ENCODE measurements at regions not wholly inside any gene's neighbourhood (a gene's known extent, or its start where the extent isn't known, plus 50 kb on each side); places are given as distances from the start of the nearest gene placed in this dataset.

- no peaks in the 10 kb centered on the region for H3K4me1 ChIP-seq (ENCODE audit: insufficient read depth, low read length)
- no peaks in the 10 kb centered on the region for H4K20me1 ChIP-seq (ENCODE audit: low read length)
- no peak overlapping the region for H3K4me3 ChIP-seq (ENCODE audit: low read length)
- no TSS peak for BruUV-seq (replicated peaks)
- H3K4me2 ChIP-seq (ENCODE audit: low read length) = no peak overlapping the region
- H3K79me2 ChIP-seq (ENCODE audit: low read length) = no peaks in the 10 kb centered on the region
- ATAC-seq (no peak), DNase-seq (no peak)
- intact Hi-C loops (cut with micrococcal nuclease) = no loop called here
- no peak overlapping the region for H3K9ac ChIP-seq (ENCODE audit: low read length)
- H3K36me3 ChIP-seq (ENCODE audit: low read depth, low read length) = no peaks in the 10 kb centered on the region
- no peaks in the 10 kb centered on the region for H3K27me3 ChIP-seq (ENCODE audit: low read length)
- no peaks in the 10 kb centered on the region for H3F3A ChIP-seq (ENCODE audit: low read length, unreplicated experiment)
- no peaks in the 10 kb centered on the region for H3K9me3 ChIP-seq (ENCODE audit: low read length)
- POLR2A ChIA-PET (ENCODE audit: unreplicated experiment) = no interaction called here
- CTCF ChIA-PET = no interaction called here
- TF ChIP-seq EZH2 (IDR thresholded peaks at IDR 0.05; ENCODE audit: low read length, unreplicated experiment) (no peak), CTCF (conservative IDR thresholded peaks at IDR 0.05; ENCODE audit: low read depth, low read length) (no peak), EZH2phosphoT487 (IDR thresholded peaks at IDR 0.05; ENCODE audit: borderline replicate concordance, low read length) (no peak)
- no peak overlapping the region for H2AFZ ChIP-seq (ENCODE audit: low read length)
- no peak overlapping the region for H3K27ac ChIP-seq (ENCODE audit: low read length)
- no peaks in the 10 kb centered on the region for H3K9me2 ChIP-seq (replicated peaks; ENCODE audit: low read length)
These were observed 230.1 kb upstream of the GALNTL6 start for GRCh38 chr4:171582961-171583581.

GRCh38 chr4:171573181-171573580 lies 240.0 kb upstream of the GALNTL6 start:
- intact Hi-C loops (cut with micrococcal nuclease) = no loop called here
- Histone ChIP-seq H3K9me2 (replicated peaks; ENCODE audit: low read length) (no peaks in the 10 kb centered on the region), H3K27me3 (ENCODE audit: low read length) (no peaks in the 10 kb centered on the region), H3K4me2 (ENCODE audit: low read length) (no peak overlapping the region), H3K4me3 (ENCODE audit: low read length) (no peak overlapping the region), H2AFZ (ENCODE audit: low read length) (no peak overlapping the region), H3K36me3 (ENCODE audit: low read depth, low read length) (no peaks in the 10 kb centered on the region), H3F3A (ENCODE audit: low read length, unreplicated experiment) (no peaks in the 10 kb centered on the region), H3K27ac (ENCODE audit: low read length) (no peak overlapping the region), H3K9me3 (ENCODE audit: low read length) (no peaks in the 10 kb centered on the region), H3K79me2 (ENCODE audit: low read length) (no peaks in the 10 kb centered on the region), H3K4me1 (ENCODE audit: insufficient read depth, low read length) (no peaks in the 10 kb centered on the region), H3K9ac (ENCODE audit: low read length) (no peak overlapping the region), H4K20me1 (ENCODE audit: low read length) (no peaks in the 10 kb centered on the region)
- ATAC-seq (no peak), DNase-seq (no peak)
- ChIA-PET CTCF (no interaction called here), POLR2A (ENCODE audit: unreplicated experiment) (no interaction called here)
- no TSS peak for BruUV-seq (replicated peaks)
- TF ChIP-seq EZH2 (IDR thresholded peaks at IDR 0.05; ENCODE audit: low read length, unreplicated experiment) (no peak), CTCF (conservative IDR thresholded peaks at IDR 0.05; ENCODE audit: low read depth, low read length) (no peak)

- no peaks in the 10 kb centered on the region for H4K20me1 ChIP-seq (ENCODE audit: low read length)
- no peak overlapping the region for H3K4me2 ChIP-seq (ENCODE audit: low read length)
- ATAC-seq (no peak), DNase-seq (no peak)
- POLR2A ChIA-PET (ENCODE audit: unreplicated experiment) = no interaction called here
- CTCF ChIA-PET = no interaction called here
- intact Hi-C loops (cut with micrococcal nuclease) = no loop called here
- no peaks in the 10 kb centered on the region for H3K9me3 ChIP-seq (ENCODE audit: low read length)
- H2AFZ ChIP-seq (ENCODE audit: low read length) = no peak overlapping the region
- no TSS peak for BruUV-seq (replicated peaks)
- TF ChIP-seq EZH2phosphoT487 (IDR thresholded peaks at IDR 0.05; ENCODE audit: borderline replicate concordance, low read length) (no peak), EZH2 (IDR thresholded peaks at IDR 0.05; ENCODE audit: low read length, unreplicated experiment) (no peak), CTCF (conservative IDR thresholded peaks at IDR 0.05; ENCODE audit: low read depth, low read length) (no peak)
- H3K79me2 ChIP-seq (ENCODE audit: low read length) = no peaks in the 10 kb centered on the region
- H3K27ac ChIP-seq (ENCODE audit: low read length) = no peak overlapping the region
- H3K27me3 ChIP-seq (ENCODE audit: low read length) = no peaks in the 10 kb centered on the region
- H3K4me1 ChIP-seq (ENCODE audit: insufficient read depth, low read length) = no peaks in the 10 kb centered on the region
- no peak overlapping the region for H3K9ac ChIP-seq (ENCODE audit: low read length)
- H3K9me2 ChIP-seq (replicated peaks; ENCODE audit: low read length) = no peaks in the 10 kb centered on the region
- no peaks in the 10 kb centered on the region for H3K36me3 ChIP-seq (ENCODE audit: low read depth, low read length)
- H3F3A ChIP-seq (ENCODE audit: low read length, unreplicated experiment) = no peaks in the 10 kb centered on the region
- H3K4me3 ChIP-seq (ENCODE audit: low read length) = no peak overlapping the region
These were observed 247.9 kb upstream of the GALNTL6 start for GRCh38 chr4:171565130-171565788.
